ENCODE measurements at regions not wholly inside any gene's neighbourhood (a gene's known extent, or its start where the extent isn't known, plus 50 kb on each side); places are given as distances from the start of the nearest gene placed in this dataset.
"Not testable (repeated sequence)": the region's sequence is repeated elsewhere in the genome, so short reads cannot be mapped to it uniquely, and the experiment has no call there.

DNA sequence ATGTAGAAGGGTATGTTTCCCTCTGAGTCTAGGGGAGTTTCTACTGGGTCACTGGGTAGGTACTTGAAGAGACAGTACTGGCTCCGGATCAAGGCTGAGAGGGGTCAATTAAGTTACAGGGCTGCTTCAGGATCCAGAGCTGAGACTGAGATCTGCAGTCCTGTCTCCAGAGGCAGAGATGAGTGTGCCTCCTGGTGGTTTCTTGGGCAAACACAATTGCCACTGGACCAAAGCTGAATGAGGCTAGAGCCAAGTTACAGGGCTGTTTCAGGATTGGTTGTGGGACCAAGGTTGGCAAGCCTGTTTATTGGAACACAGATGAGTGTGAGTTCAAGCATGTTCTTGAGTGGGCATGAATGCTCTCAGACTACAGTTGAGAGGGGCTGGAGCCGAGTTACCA lies 157.9 kb downstream of the ADCYAP1 start:
- in situ Hi-C loops (cut with HindIII; ENCODE audit: low pct_unique_long_range_greater_than_20kb, low sequenced_read_pairs) = no loop called here

DNA sequence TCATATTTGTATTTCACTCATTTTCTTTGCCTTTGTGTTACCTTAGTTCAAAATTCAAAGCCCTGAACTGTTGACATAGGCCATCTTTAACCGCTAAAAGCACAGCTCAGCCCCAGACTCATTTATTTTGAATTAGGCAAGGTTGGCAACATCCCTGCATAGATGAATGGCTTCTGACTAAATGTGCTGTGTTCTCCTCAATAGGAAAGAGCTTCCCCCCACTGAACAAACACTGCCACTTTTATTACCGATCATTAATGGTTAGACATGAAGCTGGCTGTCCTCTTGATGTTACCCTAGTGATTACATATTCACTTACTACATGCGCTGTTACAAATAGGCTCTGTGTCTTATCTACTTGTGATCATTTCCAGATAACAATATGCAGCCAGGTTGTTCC lies 170.7 kb downstream of the ADCYAP1 start:
- in situ Hi-C loops (cut with HindIII; ENCODE audit: low pct_unique_long_range_greater_than_20kb, low sequenced_read_pairs) = no loop called here
- no peak for DNase-seq (ENCODE audit: low read depth, low spot score)

More for the DNA sequence above, 157.9 kb downstream of the ADCYAP1 start:
- peak; percentile 61 for DNase-seq (ENCODE audit: low read depth, low spot score)

DNA sequence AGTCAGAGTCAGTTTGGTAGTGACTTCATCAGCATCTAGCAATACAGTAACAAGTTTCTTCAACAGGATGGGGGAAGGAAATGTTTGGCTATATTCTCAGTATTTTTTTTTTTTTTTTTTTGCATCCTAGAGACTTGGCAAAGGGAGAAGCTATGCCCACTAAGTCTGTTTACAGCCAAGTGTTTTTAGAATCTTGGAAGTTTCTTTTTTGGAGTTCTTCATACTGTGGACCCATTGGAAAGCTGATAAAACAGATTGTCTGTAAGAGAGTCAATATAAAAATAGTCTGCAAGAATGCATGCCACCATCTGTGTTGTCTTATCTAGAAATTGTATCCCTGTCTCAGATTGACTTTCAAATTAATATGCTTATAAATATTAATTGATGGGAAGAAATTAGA lies 171.2 kb downstream of the ADCYAP1 start:
- no peak for DNase-seq (ENCODE audit: low read depth, low spot score)
- in situ Hi-C loops (cut with HindIII; ENCODE audit: low pct_unique_long_range_greater_than_20kb, low sequenced_read_pairs) = no loop called here

DNA sequence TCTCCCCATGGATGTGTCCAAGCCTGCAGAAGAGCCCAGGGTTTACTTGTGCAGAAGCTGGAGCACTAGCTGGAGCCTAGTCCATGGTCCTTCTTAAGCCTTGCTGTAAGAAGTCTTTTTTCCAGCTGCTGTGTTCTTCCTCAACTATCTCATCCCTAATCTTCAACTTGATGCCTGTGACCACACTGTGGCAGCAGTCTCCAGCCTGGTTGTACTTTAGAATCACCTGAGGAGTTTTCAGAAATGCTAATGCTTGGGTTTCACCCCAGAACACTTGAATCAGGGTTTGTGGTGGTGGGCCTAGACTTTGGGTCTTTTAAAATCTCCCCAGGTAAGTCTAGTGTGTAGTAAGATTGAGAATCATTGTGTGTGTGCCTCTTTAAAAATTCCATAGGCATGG lies 173.6 kb downstream of the ADCYAP1 start:
- DNase-seq (ENCODE audit: low read depth, low spot score) = peak; percentile 14
- in situ Hi-C loops (cut with HindIII; ENCODE audit: low pct_unique_long_range_greater_than_20kb, low sequenced_read_pairs) = no loop called here

DNA sequence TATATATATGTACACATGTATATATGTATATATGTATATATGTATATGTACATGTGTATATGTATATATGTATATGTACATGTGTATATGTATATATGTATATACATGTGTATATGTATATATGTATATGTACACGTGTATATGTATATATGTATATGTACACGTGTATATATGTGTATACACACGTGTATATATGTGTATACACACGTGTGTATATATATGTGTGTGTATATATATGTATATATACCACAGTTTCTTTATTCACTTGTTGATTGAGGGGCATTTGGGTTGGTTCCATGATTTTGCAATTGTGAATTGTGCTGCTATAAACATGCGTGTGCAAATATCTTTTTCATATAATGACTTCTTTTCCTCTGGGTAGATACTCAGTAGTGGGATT lies 179.0 kb downstream of the ADCYAP1 start:
- DNase-seq (ENCODE audit: low read depth, low spot score); in situ Hi-C loops (cut with HindIII; ENCODE audit: low pct_unique_long_range_greater_than_20kb, low sequenced_read_pairs): not testable (repeated sequence)

DNA sequence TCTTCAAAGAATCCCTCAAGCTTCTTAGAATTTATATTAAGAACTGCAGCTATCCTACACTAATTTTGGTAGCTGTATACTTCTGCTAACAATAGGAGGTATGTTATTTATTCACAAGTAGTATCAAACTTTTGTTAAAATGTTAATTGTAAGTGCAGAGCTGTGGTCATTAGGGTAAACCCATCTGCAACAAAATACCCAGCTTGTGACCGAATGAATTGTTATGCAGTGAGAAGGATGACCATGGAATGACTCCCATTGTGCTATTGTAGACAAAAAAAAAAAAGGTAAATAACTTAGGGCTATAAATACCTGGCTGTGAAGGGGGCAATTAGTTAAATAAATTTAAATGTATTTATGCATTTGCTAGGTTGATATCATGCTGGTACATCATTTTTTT lies 186.1 kb downstream of the ADCYAP1 start:
- DNase-seq (ENCODE audit: low read depth, low spot score) = no peak
- in situ Hi-C loops (cut with HindIII; ENCODE audit: low pct_unique_long_range_greater_than_20kb, low sequenced_read_pairs) = no loop called here

DNA sequence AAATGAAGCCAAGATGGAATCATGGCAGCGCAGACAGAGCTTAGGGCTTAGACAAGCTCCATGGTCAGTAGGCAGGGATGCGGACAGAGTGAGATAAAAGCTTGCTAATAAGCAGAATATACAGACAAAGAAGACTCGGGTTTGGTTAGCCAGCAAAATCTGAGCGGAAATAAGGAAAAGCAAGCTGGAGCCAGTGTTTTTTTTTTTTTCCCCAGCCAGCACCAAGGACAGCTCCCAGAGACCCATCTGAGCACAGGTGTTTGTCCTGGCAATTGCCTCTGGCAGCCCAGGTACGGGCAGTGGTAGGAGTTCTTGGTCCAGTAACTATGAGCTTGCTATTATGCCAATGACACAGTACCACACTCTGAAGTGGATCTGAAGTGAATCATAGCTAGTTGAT lies 187.6 kb downstream of the ADCYAP1 start:
- in situ Hi-C loops (cut with HindIII; ENCODE audit: low pct_unique_long_range_greater_than_20kb, low sequenced_read_pairs) = no loop called here
- DNase-seq (ENCODE audit: low read depth, low spot score) = no peak

DNA sequence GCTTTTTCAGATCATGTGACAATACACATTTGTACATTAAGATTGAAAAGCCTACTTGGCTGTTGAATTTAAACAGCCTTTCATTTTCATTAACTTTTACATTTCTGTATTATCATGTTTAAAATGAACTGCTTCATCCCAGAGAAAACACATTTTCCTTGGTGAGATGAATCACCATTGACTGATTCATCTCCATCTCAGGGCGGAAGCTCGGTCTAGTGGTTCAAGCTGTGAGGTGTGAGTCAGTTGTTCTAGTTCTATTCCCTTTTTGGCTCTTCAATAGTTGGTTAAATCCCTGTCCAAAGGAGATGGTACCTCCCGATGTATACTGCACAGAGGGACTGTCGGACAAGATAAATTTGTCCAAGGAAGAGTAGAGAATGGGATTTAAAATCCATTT lies 189.7 kb downstream of the ADCYAP1 start:
- in situ Hi-C loops (cut with HindIII; ENCODE audit: low pct_unique_long_range_greater_than_20kb, low sequenced_read_pairs) = no loop called here
- DNase-seq (ENCODE audit: low read depth, low spot score) = no peak

DNA sequence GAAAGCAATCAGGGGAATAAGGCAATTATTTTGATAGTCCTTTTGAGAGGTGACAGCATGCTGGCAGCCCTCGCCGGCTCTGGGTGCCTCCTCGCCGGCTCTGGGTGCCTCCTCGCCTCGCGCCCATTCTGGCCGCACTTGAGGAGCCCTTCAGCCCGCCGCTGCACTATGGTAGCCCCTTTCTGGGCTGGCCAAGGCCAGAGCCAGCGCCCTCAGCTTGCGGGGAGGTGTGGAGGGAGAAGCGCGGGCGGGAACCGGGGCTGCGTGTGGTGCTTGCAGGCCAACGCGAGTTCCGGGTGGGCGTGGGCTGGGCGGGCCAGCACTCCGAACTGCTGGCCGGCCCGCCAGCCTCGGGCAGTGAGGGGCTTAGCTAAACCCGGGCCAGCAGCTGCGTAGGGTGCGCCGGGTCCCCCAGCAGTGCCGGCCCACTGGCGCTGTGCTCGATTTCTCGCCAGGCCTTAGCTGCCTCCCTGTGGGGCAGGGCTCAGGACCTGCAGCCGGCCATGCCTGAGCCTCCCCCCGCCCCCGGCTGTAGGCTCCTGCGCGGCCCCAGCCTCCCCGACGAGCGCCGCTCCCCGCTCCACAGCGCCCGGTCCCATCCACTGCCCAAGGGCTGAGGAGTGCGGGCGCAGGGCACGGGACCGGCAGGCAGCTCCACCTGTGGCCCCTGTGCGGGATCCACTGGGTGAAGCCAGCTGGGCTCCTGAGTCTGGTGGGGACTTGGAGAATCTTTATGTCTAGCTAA lies 193.5 kb downstream of the ADCYAP1 start:
- DNase-seq (ENCODE audit: low read depth, low spot score); in situ Hi-C loops (cut with HindIII; ENCODE audit: low pct_unique_long_range_greater_than_20kb, low sequenced_read_pairs): not testable (repeated sequence)

DNA sequence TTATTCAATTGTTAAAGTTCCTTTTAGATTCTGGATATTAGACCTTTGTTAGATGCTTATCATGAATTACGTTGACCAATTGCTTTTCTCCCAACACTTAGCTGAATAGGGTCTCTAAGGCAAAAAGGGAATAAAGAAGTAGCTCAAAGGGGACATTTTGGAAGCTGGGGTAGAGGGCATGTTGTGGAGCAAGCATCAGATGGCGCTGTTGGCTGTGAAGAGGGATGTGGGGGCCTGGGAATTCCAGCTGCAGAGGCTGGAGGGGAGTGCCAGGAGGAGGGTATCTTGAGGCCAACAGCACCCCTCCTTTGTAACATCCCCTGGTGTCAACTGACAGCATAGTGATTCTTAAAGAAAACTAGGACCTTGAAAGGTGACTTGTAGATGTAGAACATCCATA lies 198.2 kb downstream of the ADCYAP1 start:
- in situ Hi-C loops (cut with HindIII; ENCODE audit: low pct_unique_long_range_greater_than_20kb, low sequenced_read_pairs) = no loop called here
- DNase-seq (ENCODE audit: low read depth, low spot score) = no peak

DNA sequence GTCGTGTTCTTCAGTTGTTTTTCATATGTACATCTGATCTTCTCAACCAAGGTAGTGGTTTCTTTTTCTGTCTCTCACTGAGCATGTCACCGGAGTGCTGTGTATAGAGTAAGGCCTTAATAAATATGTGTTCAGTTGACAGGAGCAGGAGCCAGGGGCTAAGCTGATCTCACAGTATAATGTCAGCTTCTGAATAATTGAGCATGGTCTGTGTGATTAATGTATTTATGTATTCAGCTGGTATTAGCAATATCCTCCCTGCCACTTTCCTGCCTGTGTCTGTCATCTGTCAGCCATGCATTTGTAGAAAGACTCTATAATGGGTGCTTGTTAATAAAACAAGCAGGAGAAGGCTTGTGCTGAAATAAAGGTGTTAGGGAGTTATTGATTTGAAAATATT lies 198.9 kb downstream of the ADCYAP1 start:
- in situ Hi-C loops (cut with HindIII; ENCODE audit: low pct_unique_long_range_greater_than_20kb, low sequenced_read_pairs) = no loop called here

DNA sequence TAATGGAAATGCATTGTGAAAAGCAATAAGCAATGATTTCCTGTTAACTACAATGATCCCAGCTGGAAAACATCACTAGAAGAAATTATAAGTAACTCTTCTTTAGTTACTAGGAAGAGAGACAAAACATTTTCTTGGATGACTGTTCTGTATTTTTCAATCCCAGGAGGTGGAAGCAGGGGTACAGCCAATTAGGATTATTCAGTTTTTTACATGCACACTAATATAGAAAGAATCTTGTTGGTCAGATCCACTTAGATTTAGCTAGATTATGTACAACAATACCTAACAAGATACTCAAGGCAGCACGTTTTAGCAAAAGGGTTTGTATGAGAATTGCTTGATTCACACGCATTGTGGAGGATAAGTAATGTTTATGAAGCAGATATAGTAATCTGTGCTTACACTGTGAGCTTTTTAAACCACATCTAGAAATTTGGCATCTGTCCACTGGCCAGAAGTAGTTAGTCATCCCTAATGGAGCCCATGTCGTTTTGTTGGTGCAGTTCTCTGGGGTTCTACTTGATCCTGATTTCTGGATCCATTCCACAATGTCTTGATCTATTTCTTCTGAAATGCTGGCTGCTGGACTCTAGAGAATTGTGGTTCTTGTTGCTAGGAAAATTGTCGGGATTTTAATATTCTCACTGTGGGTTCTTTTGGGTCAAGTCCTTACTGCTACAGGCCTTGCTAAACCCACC lies 199.7 kb downstream of the ADCYAP1 start:
- no peak for DNase-seq (ENCODE audit: low read depth, low spot score)
- in situ Hi-C loops (cut with HindIII; ENCODE audit: low pct_unique_long_range_greater_than_20kb, low sequenced_read_pairs) = no loop called here

More for the DNA sequence above, 198.9 kb downstream of the ADCYAP1 start:
- no peak for DNase-seq (ENCODE audit: low read depth, low spot score)

DNA sequence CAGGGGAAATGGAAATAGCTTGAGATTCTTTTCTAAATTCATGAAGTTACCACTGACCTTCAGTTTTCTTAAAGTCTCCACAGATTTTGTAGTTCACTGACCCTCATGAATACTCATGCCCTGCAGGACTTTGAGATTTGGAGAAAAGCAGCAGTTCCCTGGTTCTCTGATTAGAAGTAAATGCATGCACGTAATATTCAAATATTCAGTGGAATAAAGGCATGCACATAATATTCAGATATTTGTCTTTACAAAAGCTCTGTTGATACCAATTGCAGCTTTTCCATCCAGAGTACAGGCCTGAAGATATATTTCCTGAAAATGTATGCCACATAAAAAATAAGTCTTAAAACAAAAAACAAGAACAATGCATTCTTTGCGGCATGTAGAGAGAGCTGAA lies 219.8 kb downstream of the ADCYAP1 start:
- in situ Hi-C loops (cut with HindIII; ENCODE audit: low pct_unique_long_range_greater_than_20kb, low sequenced_read_pairs) = no loop called here

DNA sequence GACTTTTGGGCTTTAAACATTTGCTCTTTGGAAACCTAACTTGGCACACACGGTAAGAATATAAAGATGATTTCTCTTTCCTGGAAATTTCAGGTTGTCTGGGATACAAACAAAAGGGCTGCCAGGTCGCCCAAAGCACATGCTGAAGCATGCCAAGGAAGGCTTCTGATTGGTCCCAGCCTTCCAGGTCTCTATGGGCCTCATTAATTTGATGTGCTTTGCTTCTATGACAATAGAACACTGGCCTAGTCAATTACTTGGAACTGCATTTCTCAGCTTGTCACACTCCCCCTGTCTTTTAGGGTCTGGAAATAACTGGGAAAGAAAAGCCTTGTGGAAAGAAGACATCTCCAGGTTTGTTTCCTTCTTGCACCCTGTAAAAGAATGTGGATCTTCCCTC lies 228.9 kb downstream of the ADCYAP1 start:
- in situ Hi-C loops (cut with HindIII; ENCODE audit: low pct_unique_long_range_greater_than_20kb, low sequenced_read_pairs) = no loop called here
- no peak for DNase-seq (ENCODE audit: low read depth, low spot score)

More for the DNA sequence above, 219.8 kb downstream of the ADCYAP1 start:
- no peak for DNase-seq (ENCODE audit: low read depth, low spot score)

DNA sequence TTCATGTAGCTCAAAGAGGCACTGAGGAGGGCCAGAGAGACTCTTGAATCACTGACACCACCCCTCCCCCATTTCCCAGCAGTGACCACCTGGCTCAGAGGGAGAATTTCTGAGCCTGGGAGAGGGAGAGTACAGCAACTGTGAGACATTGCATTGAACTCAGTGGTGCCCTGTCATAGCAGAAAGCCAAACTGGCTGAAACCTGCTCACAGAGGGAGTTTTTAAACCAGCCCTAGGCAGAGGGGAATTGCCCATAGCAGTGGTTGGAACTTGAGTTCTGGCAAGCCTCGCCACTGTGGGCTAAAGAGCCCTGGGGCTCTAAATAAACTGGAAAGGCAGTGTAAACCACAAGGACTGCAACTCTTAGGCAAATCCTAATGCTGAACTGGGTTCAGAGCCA lies 243.1 kb downstream of the ADCYAP1 start:
- in situ Hi-C loops (cut with HindIII; ENCODE audit: low pct_unique_long_range_greater_than_20kb, low sequenced_read_pairs) = no loop called here
- DNase-seq (ENCODE audit: low read depth, low spot score) = no peak

DNA sequence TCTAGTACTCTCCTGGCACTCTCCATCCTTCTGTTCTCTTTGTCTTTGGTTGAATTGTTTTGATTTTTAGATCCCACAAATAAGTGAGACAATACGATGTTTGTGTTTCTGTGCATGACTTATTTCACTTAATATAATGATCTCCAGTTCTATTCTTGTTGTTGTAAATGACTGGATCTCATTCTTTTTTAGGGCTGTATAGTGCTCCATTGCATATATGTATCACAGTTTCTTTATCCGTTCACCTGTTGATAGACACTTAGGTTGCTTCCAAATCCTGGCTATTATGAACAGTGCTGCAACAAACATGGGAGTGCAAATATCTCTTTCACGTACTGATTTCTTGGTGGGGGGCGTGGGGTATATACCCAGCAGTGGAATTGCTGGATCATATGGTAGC lies 245.0 kb downstream of the ADCYAP1 start:
- DNase-seq (ENCODE audit: low read depth, low spot score) = no peak
- in situ Hi-C loops (cut with HindIII; ENCODE audit: low pct_unique_long_range_greater_than_20kb, low sequenced_read_pairs) = no loop called here

DNA sequence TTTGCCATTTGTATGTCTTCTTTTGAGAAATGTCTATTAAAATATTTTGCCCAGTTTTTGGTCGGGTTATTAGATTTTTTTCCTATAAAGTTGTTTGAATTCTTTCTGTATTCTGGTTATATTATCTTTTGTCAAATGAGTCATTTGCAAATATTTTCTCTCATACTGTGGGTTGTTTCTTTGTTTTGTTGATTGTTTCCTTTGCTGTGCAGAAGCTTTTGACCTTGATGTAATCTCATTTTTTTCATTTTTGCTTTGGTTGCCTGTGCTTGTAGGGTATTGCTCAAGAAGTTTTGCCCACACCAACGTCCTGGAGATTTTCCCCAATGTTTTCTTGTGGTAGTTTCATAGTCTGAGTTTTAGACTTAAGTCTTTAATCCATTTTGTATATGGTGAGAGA lies 245.7 kb downstream of the ADCYAP1 start:
- DNase-seq (ENCODE audit: low read depth, low spot score) = no peak
- in situ Hi-C loops (cut with HindIII; ENCODE audit: low pct_unique_long_range_greater_than_20kb, low sequenced_read_pairs) = no loop called here

DNA sequence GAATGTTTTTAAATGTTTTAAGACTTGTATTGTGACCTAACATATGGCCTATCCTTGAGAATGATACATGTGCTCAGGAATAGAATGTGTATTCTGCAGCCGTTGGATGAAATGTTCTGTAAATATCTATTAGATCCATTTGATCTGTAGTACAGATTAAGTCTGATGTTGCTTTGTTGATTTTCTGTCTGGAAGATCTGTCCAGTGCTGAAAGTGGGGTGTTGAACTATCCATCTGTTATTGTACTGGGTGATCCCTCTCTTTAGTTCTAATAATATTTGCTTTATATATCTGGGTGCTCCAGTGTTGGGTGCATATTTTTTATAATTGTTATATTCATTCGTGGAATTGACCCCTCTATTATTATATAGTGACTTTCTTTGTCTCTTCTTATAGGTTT lies 248.3 kb downstream of the ADCYAP1 start:
- in situ Hi-C loops (cut with HindIII; ENCODE audit: low pct_unique_long_range_greater_than_20kb, low sequenced_read_pairs); DNase-seq (ENCODE audit: low read depth, low spot score): not testable (repeated sequence)

DNA sequence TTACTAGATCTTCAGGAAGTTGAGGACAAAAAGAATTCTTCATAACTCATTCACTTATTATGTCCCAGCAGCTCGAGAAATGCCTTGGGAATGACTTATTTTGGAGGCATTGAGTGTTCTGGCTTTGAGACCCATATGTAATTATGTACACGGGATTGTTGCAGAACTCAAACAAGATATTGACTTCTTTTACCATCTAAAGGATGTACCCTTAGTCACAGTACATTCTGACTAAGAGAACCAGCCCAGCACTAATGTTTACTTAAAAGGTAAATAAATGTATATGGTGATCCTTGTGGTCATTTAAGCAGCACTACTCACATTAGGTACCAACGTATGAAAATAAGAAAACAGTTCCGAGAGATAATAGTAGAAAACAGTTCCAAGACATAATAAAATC lies 268.9 kb downstream of the ADCYAP1 start:
- in situ Hi-C loops (cut with HindIII; ENCODE audit: low pct_unique_long_range_greater_than_20kb, low sequenced_read_pairs) = no loop called here
- DNase-seq (ENCODE audit: low read depth, low spot score) = no peak
